GM18519 (cell line): ENCODE measurements at regions not wholly inside any gene's neighbourhood (a gene's known extent, or its start where the extent isn't known, plus 50 kb on each side); places are given as distances from the start of the nearest gene placed in this dataset.

Experiments
- ATAC-seq: cut with Tn5 transposase; IDR thresholded peaks from one replicate; pipeline ENCODE4 v1.9.1; 2021; ENCODE audit warnings: mild to moderate bottlenecking, moderate library complexity; ENCODE audit not compliant: unreplicated experiment, low FRiP score

DNA sequence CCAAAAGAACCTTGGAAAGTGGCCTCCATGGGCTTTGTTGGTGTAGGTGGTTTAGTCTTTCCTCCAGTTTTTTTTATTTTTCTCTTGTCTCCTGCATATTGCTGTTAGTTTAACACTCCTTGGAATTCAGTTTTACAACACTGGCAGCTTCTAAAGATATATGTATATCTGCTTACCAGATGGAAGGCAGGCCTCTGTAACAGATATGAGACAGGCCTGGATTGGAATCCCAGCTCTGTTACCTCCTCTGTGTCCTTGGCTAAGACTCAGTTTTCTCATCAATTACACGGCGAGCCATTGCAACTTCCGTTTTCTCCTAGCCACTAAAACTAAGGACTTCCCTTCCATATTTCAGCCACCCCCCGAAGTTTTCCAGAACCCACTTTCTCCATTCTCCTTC, 133.4 kb upstream of the SMAD1 start:
- no peak for ATAC-seq

DNA sequence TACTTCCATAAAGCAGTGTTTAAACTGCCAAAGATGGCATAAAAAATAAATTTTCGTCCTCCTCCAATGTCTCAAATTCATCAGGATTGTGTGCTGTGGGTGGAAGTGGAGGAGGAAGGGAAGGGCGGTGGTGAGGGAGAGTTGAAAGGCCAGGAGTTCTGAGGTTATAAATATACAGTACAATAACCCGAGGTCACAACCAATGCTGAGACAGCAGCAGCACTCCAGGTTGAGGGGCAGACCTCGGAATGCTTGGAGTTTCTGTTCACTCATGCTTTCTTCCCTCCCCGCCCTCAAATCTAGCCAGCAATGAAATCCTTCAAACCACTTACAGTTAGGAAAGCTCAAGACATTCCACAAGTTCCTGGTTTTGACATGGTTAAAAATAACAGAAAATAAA, 134.0 kb upstream of the SMAD1 start:
- ATAC-seq, result no peak

DNA sequence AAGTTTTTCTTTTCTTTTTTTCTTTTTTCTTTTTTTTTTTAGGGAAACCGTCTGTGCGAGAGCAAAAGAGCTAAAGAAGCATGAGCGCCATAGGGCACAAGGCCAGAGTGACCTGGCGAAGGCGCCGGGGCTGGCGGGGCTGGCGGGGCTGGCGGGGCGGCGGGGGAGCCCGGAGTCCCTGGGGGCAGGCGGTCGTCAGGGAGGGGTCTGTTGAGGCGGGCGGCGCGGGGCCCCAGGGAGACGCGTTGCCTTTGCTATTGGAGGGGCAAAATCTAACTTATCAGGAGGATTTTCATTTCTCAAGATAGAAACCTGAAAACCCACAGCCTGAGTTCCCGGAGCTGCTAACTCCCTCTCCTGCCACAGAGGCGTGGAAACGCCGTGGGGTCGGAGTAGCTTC, 135.6 kb upstream of the SMAD1 start:
- no peak for ATAC-seq

DNA sequence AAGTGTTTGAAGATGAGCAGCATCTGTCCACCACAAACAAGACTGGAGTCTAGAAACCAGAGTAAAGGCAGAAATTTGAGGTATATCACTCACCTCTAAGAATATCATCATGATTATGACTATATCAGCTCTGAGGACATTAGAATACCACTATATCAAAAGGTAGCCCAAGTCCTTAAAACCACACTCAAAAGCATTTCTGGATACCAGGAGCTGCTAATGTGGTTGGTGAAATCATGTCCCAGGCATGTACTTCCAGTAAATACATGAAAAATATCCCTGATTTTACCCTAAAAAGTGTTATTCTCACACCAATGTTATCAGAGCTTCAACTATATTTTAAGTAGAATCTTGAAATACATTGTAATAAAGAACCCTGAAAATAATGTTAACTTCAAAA, 136.3 kb upstream of the SMAD1 start:
- ATAC-seq, result no peak

DNA sequence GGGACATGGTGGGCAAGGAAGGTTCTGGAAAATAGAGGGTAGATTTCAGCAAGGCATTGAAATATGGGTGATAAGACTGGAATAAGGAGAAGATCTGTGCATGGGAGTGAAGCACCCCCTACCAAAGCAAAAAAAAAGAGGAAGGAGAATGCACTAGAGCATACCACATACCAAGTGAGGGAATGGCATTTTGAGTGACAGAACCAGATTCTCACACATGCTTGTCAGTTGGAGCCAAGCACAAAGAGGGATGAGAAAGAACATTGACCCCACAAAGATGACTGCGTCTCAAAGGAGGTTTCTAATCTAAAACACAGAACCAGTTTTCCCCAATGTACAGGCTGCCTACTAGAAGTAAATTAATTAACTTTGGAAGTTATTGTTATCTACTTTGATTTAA, 140.3 kb upstream of the SMAD1 start:
- ATAC-seq, result no peak

DNA sequence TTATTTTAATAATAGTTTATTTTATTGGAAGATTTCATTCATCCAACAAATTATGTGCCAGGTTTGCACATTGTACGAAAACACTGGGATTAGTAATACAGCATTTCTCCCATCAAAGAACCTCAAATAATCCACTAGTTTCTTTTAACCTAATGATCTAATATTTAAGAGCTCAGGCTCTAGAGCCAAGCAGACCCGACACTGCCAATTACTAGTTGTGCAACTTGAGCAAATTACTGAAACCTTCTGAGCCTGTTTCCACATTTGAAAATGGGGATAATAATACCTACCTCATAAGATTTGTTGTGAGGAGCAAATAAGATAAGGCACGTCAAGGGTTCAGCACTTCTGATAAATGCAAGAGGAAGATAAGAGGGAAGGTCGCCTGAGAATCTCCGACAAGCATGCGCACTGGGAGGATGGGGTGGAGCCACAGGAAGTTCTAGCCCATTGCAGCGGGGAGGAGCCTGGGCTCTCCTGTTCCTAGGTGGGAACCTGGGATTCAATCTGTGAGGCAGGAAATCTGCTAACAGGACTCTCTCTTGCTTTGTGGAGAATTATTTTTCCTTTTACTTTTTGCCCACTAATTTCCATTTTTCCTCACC, 141.5 kb upstream of the SMAD1 start:
- ATAC-seq, result no peak

DNA sequence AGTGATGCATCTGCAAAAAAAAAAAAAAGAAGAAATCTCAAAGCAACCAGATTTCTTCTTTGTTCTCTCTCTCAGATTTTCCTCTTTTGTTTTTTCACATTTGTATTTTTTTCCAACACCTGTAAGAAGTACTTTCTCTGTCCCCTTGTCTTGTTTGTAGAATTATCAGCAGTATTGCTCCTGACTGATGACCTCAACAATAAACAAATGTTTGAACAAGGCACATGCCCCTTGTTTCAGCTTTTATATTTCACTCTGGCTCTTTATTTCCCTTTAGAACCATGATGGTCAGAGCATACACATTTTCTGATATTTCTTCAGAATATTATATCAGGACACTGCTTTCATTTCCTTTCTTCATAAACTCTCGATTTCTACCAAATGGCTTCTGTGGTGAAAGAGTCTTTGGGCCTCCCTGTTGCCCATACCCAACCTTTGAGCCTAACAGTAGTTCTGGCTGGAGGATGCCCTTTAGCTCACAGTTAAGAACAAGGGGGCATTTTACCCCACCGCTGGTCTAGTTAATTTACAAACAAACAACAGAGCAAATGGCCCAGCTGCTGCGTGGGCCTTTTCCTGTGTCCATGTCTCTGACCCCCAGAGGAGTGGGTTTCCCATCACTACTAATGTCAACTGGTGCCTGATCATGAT, 142.5 kb upstream of the SMAD1 start:
- no peak for ATAC-seq

DNA sequence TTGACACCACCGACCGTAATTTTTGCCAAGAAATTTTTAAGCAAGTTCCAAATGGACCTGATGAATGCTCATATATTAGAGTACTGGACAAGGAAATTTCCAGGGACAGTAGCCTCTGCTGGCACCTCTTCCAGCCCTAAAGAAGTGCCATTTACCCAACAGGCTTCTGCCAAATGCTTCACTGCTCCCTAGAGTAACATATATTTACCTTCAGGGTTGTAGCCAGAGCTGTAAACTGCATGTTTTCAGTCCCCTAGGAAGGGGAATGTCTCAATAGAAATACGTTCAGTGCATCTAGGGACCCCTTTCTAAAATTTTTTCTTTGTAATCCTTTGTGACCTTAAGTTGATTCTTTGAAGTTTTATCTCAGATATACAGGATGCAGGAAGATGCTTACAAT, 143.1 kb upstream of the SMAD1 start:
- ATAC-seq, result no peak

DNA sequence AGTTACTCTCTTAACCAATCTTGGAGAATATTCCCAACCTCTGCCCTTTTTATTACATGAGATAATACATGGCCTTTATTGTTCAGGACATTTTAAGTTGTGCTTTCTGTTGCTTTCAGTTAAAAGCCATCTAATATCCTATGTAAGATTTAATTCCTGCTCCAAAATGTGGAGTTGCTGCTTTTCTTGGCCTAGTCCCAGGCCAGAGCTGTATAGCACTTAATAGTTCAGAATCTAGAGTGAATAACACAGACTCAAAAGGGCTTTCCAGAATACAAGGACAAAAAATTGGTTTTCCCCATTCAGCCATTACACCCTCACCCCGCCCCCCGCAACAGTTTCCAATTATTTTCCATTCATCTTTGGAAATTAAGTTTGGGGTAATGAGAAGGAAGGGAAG, 144.3 kb upstream of the SMAD1 start:
- no peak for ATAC-seq

DNA sequence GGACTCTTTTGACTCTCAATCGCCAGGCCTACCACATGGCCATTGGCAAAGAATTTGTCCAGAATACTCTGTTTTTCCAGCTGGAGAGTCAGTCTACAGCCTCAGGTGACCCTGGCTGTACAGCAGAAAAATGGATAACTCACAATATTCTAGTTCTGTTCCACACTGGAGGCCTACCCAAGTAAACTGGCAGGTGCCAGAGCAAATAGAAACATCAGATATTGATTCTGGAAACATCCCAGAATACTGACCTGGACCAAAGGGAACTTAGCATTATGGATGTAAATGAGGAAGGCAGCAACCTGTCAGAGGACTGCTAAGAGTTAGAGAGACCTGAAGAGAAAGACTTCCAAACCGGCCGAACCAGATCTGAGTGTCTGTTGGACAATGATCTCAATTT, 147.9 kb upstream of the SMAD1 start:
- ATAC-seq, result no peak

DNA sequence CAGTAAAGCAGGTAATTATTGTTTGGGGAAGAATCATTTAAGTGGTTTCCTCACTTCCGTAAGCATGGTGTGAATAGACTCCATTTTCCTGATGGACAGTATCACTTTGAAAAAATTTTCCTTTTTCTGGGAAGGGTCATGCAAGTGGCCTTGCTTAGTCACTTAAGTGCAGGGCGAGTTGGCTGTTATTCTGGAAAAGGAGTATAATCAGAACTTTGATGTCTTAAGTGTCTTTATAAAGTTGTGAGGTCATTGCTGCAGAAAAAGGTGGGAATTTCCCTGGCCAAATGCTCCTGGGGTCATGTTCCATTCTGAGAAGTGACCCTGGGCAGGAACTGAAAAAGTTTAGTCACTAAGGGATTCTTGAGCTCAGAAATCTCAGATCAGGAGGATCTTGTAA, 146.1 kb upstream of the OTUD4 start:
- ATAC-seq, result no peak

DNA sequence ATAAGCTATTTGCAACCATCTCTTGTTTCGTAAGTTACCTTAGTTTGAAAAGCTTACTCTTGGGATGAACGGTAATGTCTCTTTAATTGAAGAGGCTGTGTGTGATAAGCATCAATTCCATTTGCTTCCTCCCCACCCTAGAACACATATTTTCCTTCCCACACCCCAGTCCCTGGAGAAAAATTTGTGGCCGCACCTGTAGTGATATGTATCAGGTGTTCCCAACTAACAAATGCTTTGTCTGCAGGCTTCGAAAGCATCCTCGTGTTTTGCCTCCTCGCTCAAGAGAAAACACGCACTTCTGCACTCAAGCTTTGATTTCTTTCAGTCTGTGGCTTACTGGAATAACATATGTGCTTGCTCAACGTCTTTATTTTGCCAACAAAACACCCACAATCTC, 143.8 kb upstream of the OTUD4 start:
- no peak for ATAC-seq

DNA sequence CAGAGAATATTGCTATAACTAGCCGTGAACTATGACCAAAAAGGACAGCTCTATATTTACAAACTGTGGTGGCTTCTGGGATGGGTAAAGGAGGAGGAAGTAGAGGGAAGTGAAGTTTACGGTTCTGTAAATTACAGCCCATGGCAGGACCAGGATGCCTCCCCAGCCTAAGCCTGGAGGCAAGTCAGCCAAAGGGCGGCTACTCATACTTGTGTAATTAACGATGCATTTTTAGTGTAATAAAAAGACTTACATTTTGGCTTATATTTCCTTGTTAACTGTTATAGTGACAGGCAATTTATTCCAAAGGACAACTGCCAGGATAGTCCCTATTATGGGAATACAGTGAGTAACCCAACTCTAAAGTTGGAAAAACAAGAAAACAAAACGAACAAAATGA, 139.9 kb upstream of the OTUD4 start:
- no peak for ATAC-seq

DNA sequence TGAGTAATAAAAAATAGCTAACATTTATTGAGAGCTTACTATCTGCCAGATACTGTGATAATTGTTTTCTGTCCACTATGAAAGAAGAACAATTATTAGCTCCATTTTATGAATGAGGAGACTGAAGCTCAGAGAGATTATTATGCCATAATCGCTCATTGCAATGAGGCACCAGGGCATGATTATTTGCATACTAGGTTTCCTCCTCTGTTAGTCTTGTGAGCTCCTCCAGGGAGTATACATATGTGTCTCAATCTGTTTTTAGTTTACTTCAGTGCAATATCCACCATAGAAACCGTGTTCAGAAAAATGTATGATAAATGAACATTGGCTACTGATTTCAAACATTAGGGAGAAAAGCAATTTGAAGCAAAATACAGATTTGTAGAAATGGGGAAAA, 139.4 kb upstream of the OTUD4 start:
- no peak for ATAC-seq

DNA sequence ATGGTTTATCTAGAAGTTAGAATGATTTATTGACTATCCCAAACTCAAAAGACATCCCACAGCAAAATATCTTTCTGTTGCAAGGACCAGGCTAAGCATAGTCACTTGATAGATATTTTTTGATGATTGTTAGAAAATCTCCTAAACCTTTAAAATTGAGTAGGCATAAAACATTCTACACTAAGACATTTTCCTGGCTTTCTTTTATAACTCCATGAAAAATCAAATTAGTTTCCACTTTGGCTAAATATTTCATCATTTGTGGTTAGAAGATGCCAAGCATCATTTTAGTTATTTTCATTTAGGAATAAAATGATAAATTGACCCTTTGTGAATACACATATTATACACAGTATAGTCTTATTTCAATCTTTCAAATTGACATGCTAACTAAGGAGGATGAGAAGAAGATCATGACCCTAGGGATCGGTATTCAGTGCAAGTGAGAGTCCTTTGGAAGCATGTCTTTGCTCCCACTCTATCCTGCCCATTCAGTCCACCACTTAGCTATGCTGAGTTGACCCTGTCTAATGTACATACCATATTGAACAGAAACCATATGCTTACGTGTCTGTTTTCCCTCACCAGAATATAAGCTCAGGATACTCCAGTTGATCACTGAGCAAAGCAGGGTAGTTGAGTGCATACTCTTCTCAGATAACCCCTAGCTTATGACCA, 136.6 kb upstream of the OTUD4 start:
- no peak for ATAC-seq

DNA sequence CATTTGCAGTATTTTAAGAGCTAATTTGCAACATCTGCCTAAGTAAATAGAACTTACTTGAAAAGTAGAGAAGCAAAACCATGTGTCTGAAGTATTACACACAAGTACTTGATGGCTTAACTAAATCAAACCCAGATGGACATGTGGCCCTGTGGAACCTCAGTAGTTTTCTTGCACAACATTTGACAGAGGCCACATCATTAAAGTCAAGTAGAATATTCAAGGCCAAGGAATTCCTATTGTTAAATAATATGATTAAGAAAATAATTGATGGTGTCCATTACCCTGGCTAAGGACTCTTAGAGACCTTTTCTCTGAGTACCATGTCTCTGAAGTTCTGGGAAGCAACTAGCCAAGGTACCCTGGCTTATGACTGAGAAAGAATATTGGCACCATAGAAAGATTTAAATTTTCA, 135.4 kb upstream of the OTUD4 start:
- no peak for ATAC-seq

DNA sequence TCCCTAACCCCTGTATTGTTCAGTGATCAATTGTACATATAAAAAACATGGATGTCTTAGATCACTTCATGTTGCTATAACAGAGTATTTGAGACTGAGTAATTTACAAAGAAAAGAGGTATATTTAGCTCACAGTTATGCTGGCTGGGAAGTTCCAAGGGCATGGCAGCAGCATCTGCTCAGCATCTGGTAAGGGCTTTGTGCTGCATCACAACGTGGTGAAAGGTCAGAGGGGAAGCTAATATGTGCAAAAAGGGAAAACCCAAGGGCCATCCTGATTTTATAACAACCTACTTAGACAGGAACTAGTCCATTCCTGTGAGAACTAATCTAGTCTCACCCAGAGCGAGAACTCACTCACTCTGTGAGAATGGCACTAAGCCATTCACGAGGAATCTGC, 128.2 kb upstream of the OTUD4 start:
- no peak for ATAC-seq

DNA sequence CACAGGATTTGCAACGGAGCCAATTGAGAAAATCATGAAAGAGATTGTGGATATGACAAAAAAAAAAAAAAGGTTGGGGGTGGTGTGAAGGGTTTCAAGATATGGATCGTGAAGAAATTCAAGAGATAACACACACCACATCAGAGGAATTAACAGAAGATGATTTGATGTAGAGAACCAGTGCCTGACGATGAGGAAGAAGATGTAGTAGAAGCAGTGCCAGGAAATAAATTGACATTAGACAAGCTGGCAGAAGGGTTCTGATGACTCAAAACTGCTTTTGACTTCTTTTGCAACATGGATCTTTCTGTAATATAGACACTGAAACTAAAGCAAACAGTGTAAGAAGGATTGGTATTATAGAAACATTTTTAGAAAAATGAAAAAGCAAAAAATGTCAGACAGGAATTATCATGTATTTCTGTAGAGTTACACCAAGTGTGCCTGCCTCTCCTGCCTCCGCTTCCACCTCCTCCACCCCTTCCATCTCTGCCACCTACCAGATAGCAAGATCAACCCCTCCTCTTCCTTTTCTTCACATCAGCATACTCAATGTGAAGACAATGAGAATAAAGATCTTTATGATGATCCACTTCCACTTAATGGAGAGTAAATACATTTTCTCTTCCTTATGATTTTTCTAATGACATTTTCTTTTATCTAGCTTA, 127.5 kb upstream of the OTUD4 start:
- ATAC-seq, result no peak

DNA sequence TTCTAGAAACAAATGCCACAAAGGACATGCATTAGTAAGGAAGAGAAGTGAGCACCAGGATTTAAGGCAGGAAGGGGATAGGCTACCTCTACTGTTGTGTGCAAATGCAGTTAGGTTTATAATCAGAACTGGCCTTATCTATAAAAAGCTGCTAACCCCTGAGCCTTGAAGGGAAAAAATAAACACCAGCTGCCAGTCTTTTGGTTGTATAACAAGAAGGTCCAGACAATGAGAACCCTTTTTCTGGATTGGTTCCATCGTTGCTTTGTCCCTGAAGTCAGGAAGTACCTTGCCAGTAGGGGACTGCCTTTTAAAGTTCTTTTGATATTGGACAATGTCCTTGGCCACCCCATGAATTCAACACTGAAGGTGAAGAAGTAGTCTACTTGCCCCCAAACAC, 126.7 kb upstream of the OTUD4 start:
- ATAC-seq, result no peak

DNA sequence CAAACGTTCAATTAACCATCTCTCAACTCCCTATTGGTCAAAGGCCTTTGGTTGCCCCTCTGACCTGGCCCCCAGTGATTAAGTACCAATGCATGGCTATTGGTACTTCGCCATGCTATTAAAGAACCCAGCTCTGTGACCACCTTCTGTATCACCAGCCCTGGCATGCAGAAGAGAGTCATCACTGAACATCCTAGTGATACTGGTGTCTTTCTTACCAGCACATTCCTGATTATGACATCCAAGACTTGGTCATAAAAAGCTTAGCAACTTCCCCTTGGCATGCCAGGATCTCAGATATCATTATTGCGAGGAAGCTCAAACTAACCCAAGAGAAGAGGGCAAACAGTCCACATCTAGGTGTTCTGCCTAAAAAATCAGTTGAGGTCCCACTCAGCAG, 122.3 kb upstream of the OTUD4 start:
- ATAC-seq, result no peak

DNA sequence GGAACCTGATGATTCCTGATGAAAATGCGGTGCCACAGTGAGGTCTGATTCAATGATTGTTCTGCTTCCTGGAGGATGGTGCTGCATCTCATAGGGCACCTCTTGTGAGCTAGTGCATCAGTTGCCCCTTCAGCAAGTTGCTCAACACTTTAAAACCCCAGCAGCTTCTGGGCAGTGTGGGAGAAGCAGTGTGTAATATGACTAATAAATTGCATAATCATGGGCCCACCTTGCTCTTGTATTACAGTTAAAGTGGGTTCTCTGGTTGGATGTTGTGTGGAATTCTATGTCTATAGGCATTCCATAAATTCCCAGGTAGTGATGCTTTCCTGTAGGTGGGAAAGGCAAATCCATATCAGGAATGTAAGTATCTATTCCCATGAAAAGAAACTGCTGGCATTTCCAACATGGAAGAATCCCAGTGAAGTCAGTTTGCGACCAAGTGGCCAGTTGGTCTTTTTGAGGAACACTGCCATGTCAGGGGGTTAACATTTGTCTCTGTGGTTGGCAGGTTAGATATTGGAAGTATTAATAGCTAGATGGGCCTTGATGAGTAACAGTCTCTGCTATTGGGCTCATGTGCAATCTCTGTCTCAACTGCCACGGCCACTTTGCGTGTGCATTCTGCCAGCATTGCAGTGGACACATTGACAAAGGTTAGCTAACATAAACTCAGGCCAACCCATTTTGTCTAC, 121.1 kb upstream of the OTUD4 start:
- no peak for ATAC-seq
